PFSK-1 (cell line): ENCODE measurements at regions not wholly inside any gene's neighbourhood (a gene's known extent, or its start where the extent isn't known, plus 50 kb on each side); places are given as distances from the start of the nearest gene placed in this dataset.

Experiments used
- FOXP2 ChIP-seq: optimal IDR thresholded peaks from 2 replicates; pipeline ENCODE3; 2011; ENCODE audit warnings: borderline replicate concordance, control low read depth, inconsistent platforms; ENCODE audit not compliant: insufficient read depth; ENCODE audit errors: extremely low read length, extremely low read depth
- TAF1 ChIP-seq: IDR thresholded peaks from 2 replicates; pipeline ENCODE4 v1.6.1; 2012; ENCODE audit warnings: low read length, control low read depth, borderline replicate concordance; ENCODE audit not compliant: insufficient read depth

DNA sequence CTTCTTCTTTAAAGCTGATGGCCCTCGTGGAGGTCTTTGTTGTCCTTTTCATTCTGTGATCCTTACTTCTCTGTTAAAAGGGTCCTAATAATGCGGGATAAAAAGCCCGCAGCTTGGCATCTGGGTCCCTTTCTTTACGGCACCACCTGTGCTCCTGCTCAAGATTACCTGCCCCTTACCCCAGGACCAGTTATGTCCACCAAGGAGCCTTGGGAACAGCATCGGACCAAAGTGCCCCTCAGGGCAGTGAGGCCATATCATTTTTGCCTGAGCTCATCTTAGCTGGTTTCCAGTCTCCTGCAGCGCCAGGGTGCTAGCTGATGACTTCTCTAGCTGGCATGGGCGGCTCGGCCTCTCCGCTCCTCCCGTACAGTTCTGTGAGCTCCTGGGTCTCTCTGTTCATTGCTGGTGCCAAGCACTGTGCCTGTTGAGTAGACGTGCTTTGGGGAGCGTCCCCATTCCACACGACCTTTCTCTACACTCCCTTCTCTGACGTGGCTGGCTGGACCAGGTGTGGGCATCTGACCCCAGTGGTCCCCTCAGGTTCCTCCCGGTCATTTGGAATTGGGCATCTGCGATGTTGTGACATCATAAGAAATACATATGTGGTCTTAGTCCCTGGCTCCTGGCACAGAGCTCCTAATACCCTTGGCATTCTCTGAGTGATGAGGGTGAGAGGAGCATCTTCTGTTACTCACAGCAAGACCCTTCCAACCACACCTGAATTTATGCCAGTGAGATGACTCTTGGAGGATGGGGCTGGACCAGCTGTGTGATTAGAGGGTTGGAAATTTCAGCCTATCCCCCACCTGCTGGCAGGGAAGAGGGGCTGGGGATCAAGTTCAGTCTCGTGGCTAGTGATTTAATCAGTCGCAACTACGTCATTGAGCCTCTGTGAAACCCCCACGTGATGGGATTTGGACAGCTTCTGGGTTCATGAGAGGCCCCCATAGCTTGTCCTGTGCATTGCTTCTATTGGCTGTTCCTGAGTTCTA, 134.2 kb upstream of the HS6ST1 start:
- TF ChIP-seq FOXP2 (no peak), TAF1 (no peak)
